IMR-90 (cell line): ENCODE measurements at regions not wholly inside any gene's neighbourhood (a gene's known extent, or its start where the extent isn't known, plus 50 kb on each side); places are given as distances from the start of the nearest gene placed in this dataset.

Source experiments
- ATAC-seq: fragments of 200-7000 bp; cut with Tn5 transposase; 2 replicates; pipeline ENCODE4 v1.9.1; 2020; ENCODE audit warnings: low read depth, mild to moderate bottlenecking, moderate library complexity
- BruUV-seq: library from RNA; stranded (reverse); fragments of 400-500 nt; replicated peaks from 2 replicates; lab custom pipeline; 2021; lab: Mats Ljungman, UMichigan
- CTCF ChIA-PET: fragments of 300-600 bp; formaldehyde crosslinking; extraction: SDS; loops from one replicate; lab custom pipeline; 2021; ENCODE audit warnings: antibody characterized with exemption; lab: Yijun Ruan, JAX
- POLR2A ChIA-PET: fragments of 300-600 bp; sonication (Branson Sonifier 250); formaldehyde crosslinking; loops from one replicate; lab custom pipeline; 2022; ENCODE audit warnings: antibody characterized with exemption; ENCODE audit not compliant: unreplicated experiment; lab: Charles Lee
- DNase-seq: peaks from one replicate; pipeline ENCODE4 v3.0.0; 2013
- H2AFZ ChIP-seq: replicated peaks from 2 replicates; pipeline ENCODE3; 2013; ENCODE audit warnings: low read length, mild to moderate bottlenecking; ENCODE audit not compliant: poor library complexity
- H2AK5ac ChIP-seq: 2 replicates; pipeline ENCODE4 v1.6.1; 2013; ENCODE audit warnings: low read depth, low read length, inconsistent platforms
- H2AK9ac ChIP-seq: replicated peaks from 2 replicates; pipeline ENCODE3; 2013; ENCODE audit warnings: mild to moderate bottlenecking, low read depth, low read length, moderate library complexity; ENCODE audit not compliant: poor library complexity
- H2BK120ac ChIP-seq: 2 replicates; pipeline ENCODE4 v1.6.1; 2013; ENCODE audit warnings: low read depth, low read length, inconsistent platforms
- H2BK15ac ChIP-seq: 3 replicates; pipeline ENCODE4 v1.6.1; 2013; ENCODE audit warnings: low read depth, low read length, inconsistent platforms
- H2BK20ac ChIP-seq: 2 replicates; pipeline ENCODE4 v1.6.1; 2013; ENCODE audit warnings: low read depth, mild to moderate bottlenecking, inconsistent platforms, low read length, moderate library complexity
- H2BK5ac ChIP-seq: 2 replicates; pipeline ENCODE4 v1.6.1; 2013; ENCODE audit warnings: mild to moderate bottlenecking, low read depth, low read length, inconsistent platforms; ENCODE audit not compliant: poor library complexity, severe bottlenecking
- H3K14ac ChIP-seq: replicated peaks from 2 replicates; pipeline ENCODE4 v1.6.1; 2013; ENCODE audit warnings: low read depth, low read length, inconsistent platforms
- H3K18ac ChIP-seq: 2 replicates; pipeline ENCODE4 v1.6.1; 2013; ENCODE audit warnings: low read depth, low read length, control low read depth
- H3K23ac ChIP-seq: 2 replicates; pipeline ENCODE4 v1.6.1; 2013; ENCODE audit warnings: low read depth, low read length, inconsistent platforms
- H3K27ac ChIP-seq: 2 replicates; pipeline ENCODE4 v1.5.1; 2013; ENCODE audit warnings: mild to moderate bottlenecking, control low read depth, low read length; ENCODE audit not compliant: insufficient read depth
- H3K27me3 ChIP-seq: 2 replicates; pipeline ENCODE4 v1.6.1; 2013; ENCODE audit warnings: low read length; ENCODE audit not compliant: control insufficient read depth, insufficient read depth
- H3K36me3 ChIP-seq: 2 replicates; pipeline ENCODE4 v1.6.1; 2013; ENCODE audit warnings: low read length, mixed read lengths; ENCODE audit not compliant: control insufficient read depth, insufficient read depth
- H3K4ac ChIP-seq: 2 replicates; pipeline ENCODE4 v1.6.1; 2013; ENCODE audit warnings: low read depth, low read length, inconsistent platforms
- H3K4me1 ChIP-seq: 2 replicates; pipeline ENCODE4 v1.6.1; 2013; ENCODE audit warnings: low read length, mixed read lengths; ENCODE audit not compliant: control insufficient read depth, insufficient read depth
- H3K4me2 ChIP-seq: 2 replicates; pipeline ENCODE4 v1.6.1; 2013; ENCODE audit warnings: low read depth, mild to moderate bottlenecking, control low read depth, low read length, moderate library complexity
- H3K4me3 ChIP-seq: 2 replicates; pipeline ENCODE4 v1.5.1; 2013; ENCODE audit warnings: low read depth, mild to moderate bottlenecking, control low read depth, low read length, moderate library complexity; ENCODE audit not compliant: insufficient read depth
- H3K56ac ChIP-seq: 2 replicates; pipeline ENCODE4 v1.6.1; 2013; ENCODE audit warnings: low read length, inconsistent platforms; ENCODE audit not compliant: insufficient read depth; ENCODE audit errors: extremely low read depth
- H3K79me1 ChIP-seq, 2 experiments: 2 replicates each; pipeline ENCODE4 v1.6.1; 2013; ENCODE audit warnings: low read length in 2 of 2, inconsistent platforms in 1 of 2, low read depth in 1 of 2
- H3K9ac ChIP-seq: 2 replicates; pipeline ENCODE4 v1.6.1; 2013; ENCODE audit warnings: low read depth, low read length, control low read depth
- H3K9me1 ChIP-seq: 2 replicates; pipeline ENCODE4 v1.6.1; 2013; ENCODE audit warnings: low read length, inconsistent platforms; ENCODE audit not compliant: insufficient read depth
- H3K9me3 ChIP-seq: 2 replicates; pipeline ENCODE4 v1.6.1; 2013; ENCODE audit warnings: low read length; ENCODE audit not compliant: control insufficient read depth, insufficient read depth
- H4K20me1 ChIP-seq: 2 replicates; pipeline ENCODE4 v1.6.1; 2013; ENCODE audit warnings: low read length, inconsistent platforms; ENCODE audit not compliant: insufficient read depth
- H4K5ac ChIP-seq: 2 replicates; pipeline ENCODE4 v1.6.1; 2013; ENCODE audit warnings: mild to moderate bottlenecking, low read depth, low read length, control low read depth
- H4K8ac ChIP-seq, 2 experiments: 2 replicates each; pipeline ENCODE4 v1.6.1; 2013; ENCODE audit warnings: low read depth in 2 of 2, low read length in 2 of 2, control low read depth in 1 of 2, inconsistent platforms in 1 of 2
- H4K91ac ChIP-seq: 2 replicates; pipeline ENCODE4 v1.6.1; 2013; ENCODE audit warnings: low read depth, low read length, inconsistent platforms; ENCODE audit not compliant: insufficient read depth
- CEBPB ChIP-seq: IDR thresholded peaks from 2 replicates; pipeline ENCODE4 v1.6.1; 2012; ENCODE audit warnings: low read depth, low read length, improper control_type of control experiment
- FOS ChIP-seq: fragments of 150-350 bp; IDR thresholded peaks from 2 replicates; pipeline ENCODE4 v1.6.1; 2016; ENCODE audit warnings: low read depth, low read length
- MAZ ChIP-seq: IDR thresholded peaks from 2 replicates; pipeline ENCODE4 v1.6.1; 2012; ENCODE audit warnings: low read depth, mild to moderate bottlenecking, low read length, improper control_type of control experiment, moderate library complexity, borderline replicate concordance
- RCOR1 ChIP-seq: IDR thresholded peaks from 2 replicates; pipeline ENCODE4 v1.6.1; 2012; ENCODE audit warnings: mild to moderate bottlenecking, low read length, improper control_type of control experiment; ENCODE audit not compliant: insufficient replicate concordance
- WGBS, 2 experiments: methylation state at CpG; one replicate each; pipeline versions ENCODE4 v1.1.5 to v1.1.7; 2013; ENCODE audit warnings: missing lambda C conversion rate in 2 of 2; ENCODE audit not compliant: insufficient read length in 1 of 2; ENCODE audit errors: extremely low coverage in 2 of 2; 5-methylcytosine and 5-hydroxymethylcytosine counted together
- dilution Hi-C: fragments of 300-500 bp; cut with HindIII; formaldehyde crosslinking; loops from one replicate; pipeline ENCODE4 v1.14.3; 2018; ENCODE audit warnings: low sequenced_read_pairs; ENCODE audit not compliant: unreplicated experiment
- in situ Hi-C: fragments of 300-500 bp; cut with MboI; formaldehyde crosslinking; loops from 3 replicates; pipeline ENCODE4 v1.14.3; 2019; ENCODE audit warnings: low sequenced_read_pairs, inconsistent platforms, mixed read lengths
- intact Hi-C: fragments of 100-400 bp; cut with micrococcal nuclease; formaldehyde crosslinking; loops from 2 replicates; pipeline ENCODE4 v1.10.0; 2022
- TF ChIP-seq, protein P1 (sequence below): conservative IDR thresholded peaks from 2 replicates; pipeline ENCODE4 v1.5.1; 2012; ENCODE audit warnings: mild to moderate bottlenecking, low read depth, low read length, improper control_type of control experiment

DNA sequence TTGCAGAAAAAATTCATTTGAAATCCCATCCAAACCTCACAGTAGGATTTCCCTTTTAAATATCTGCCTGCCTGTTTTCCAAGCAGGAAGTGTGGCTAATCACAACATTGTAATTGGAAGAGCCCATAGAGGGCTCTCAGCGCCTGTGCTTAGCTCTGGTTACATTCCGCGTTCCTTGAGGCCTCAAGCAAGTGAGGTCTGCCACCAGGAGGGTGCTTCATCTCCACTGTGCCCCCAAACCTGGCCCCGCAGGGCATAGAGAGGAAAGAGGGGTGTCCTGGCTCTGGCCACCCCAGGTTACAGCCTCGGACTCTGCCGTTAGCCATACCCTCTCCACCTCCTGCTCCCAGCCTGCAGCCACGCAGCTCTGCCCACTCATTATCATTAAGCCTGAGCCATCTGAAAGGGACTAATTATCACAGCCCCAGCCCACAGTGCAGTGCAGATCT is 214.8 kb downstream of the SP3 start:
- WGBS, 2 experiments: 32% methylated on average over 4 of the region's 7 CpGs; no CpG with 5 or more reads in 1 of the 2 experiments
- Histone ChIP-seq H2BK20ac (no peak overlapping the region), H3K27ac (no peak overlapping the region), H3K4me2 (no peak overlapping the region), H2BK120ac (no peak overlapping the region), H3K9me1 (no peaks in the 10 kb centered on the region), H2AK9ac (no peak overlapping the region), H2AK5ac (no peak overlapping the region), H3K9me3 (no peaks in the 10 kb centered on the region), H3K23ac (no peak overlapping the region), H3K4ac (no peak overlapping the region), H3K27me3 (peaks cover 7% of the 10 kb centered on the region), H4K91ac (no peak overlapping the region), H3K4me1 (no peaks in the 10 kb centered on the region), H2BK15ac (no peak overlapping the region), H4K5ac (no peak overlapping the region), H3K79me1 (no peaks in the 10 kb centered on the region), H4K20me1 (no peaks in the 10 kb centered on the region), H2AFZ (peak overlapping the region; percentile 52), H3K56ac (no peak overlapping the region), H4K8ac (no peak overlapping the region), H3K18ac (no peak overlapping the region), H3K9ac (no peak overlapping the region), H2BK5ac (no peak overlapping the region), H3K4me3 (no peak overlapping the region), H3K14ac (no peak overlapping the region), H3K36me3 (no peaks in the 10 kb centered on the region)
- CTCF ChIA-PET: no interaction called here
- TF ChIP-seq RCOR1 (no peak), CEBPB (no peak), MAZ (no peak), FOS (no peak)
- TF ChIP-seq, protein P1, sequence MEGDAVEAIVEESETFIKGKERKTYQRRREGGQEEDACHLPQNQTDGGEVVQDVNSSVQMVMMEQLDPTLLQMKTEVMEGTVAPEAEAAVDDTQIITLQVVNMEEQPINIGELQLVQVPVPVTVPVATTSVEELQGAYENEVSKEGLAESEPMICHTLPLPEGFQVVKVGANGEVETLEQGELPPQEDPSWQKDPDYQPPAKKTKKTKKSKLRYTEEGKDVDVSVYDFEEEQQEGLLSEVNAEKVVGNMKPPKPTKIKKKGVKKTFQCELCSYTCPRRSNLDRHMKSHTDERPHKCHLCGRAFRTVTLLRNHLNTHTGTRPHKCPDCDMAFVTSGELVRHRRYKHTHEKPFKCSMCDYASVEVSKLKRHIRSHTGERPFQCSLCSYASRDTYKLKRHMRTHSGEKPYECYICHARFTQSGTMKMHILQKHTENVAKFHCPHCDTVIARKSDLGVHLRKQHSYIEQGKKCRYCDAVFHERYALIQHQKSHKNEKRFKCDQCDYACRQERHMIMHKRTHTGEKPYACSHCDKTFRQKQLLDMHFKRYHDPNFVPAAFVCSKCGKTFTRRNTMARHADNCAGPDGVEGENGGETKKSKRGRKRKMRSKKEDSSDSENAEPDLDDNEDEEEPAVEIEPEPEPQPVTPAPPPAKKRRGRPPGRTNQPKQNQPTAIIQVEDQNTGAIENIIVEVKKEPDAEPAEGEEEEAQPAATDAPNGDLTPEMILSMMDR: no peak
- DNase-seq: peak; percentile 25
- dilution Hi-C loops: no loop called here
- intact Hi-C loops: loop anchor here (10.0 kb wide), 1 partner anchor 294 kb away; no protein-coding TSS in a partner anchor
- in situ Hi-C loops: loop anchor here (10.0 kb wide), 1 partner anchor 346 kb away; no protein-coding TSS in a partner anchor
- no TSS peak for BruUV-seq
- POLR2A ChIA-PET: no interaction called here
- peak; percentile 62 for ATAC-seq
